WERI-Rb-1 (cell line): ENCODE measurements at regions not wholly inside any gene's neighbourhood (a gene's known extent, or its start where the extent isn't known, plus 50 kb on each side); places are given as distances from the start of the nearest gene placed in this dataset.

ENCODE experiments used
- DNase-seq: peaks from one replicate; pipeline ENCODE4 v3.0.0-alpha.2; 2020
- H3K27ac ChIP-seq: fragments of 250-450 bp; sonication (Bioruptor Pico); 2 replicates; pipeline ENCODE4 v1.5.1; 2020; ENCODE audit warnings: mild to moderate bottlenecking, moderate library complexity
- H3K27me3 ChIP-seq: fragments of 250-450 bp; sonication (Bioruptor Pico); 2 replicates; pipeline ENCODE4 v1.5.1; 2021; ENCODE audit warnings: mild to moderate bottlenecking, low read depth, moderate library complexity; ENCODE audit not compliant: insufficient read depth, severe bottlenecking
- H3K36me3 ChIP-seq: fragments of 250-450 bp; sonication (Bioruptor Pico); 2 replicates; pipeline ENCODE4 v1.5.1; 2020; ENCODE audit warnings: mild to moderate bottlenecking, moderate library complexity
- H3K4me3 ChIP-seq: 2 replicates; pipeline ENCODE4 v1.5.1; 2011; ENCODE audit warnings: low read depth, mild to moderate bottlenecking, control low read depth, low read length
- H3K9me3 ChIP-seq: fragments of 250-450 bp; sonication (Bioruptor Pico); 2 replicates; pipeline ENCODE4 v1.5.1; 2021; ENCODE audit warnings: mild to moderate bottlenecking, moderate library complexity; ENCODE audit not compliant: severe bottlenecking
- TF ChIP-seq, protein P1 (sequence below): IDR thresholded peaks from 2 replicates; pipeline ENCODE4 v1.5.1; 2011; ENCODE audit warnings: low read depth, mild to moderate bottlenecking, control low read depth, inconsistent platforms, low read length

- Histone ChIP-seq H3K27ac (no peak overlapping the region), H3K27me3 (no peaks in the 10 kb centered on the region), H3K4me3 (no peak overlapping the region), H3K9me3 (no peaks in the 10 kb centered on the region), H3K36me3 (no peaks in the 10 kb centered on the region)
- DNase-seq: no peak
- TF ChIP-seq, protein P1, sequence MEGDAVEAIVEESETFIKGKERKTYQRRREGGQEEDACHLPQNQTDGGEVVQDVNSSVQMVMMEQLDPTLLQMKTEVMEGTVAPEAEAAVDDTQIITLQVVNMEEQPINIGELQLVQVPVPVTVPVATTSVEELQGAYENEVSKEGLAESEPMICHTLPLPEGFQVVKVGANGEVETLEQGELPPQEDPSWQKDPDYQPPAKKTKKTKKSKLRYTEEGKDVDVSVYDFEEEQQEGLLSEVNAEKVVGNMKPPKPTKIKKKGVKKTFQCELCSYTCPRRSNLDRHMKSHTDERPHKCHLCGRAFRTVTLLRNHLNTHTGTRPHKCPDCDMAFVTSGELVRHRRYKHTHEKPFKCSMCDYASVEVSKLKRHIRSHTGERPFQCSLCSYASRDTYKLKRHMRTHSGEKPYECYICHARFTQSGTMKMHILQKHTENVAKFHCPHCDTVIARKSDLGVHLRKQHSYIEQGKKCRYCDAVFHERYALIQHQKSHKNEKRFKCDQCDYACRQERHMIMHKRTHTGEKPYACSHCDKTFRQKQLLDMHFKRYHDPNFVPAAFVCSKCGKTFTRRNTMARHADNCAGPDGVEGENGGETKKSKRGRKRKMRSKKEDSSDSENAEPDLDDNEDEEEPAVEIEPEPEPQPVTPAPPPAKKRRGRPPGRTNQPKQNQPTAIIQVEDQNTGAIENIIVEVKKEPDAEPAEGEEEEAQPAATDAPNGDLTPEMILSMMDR: no peak
Observed at GRCh38 chr2:83689402-83689801, 769.7 kb downstream of the SUCLG1 start.

DNA sequence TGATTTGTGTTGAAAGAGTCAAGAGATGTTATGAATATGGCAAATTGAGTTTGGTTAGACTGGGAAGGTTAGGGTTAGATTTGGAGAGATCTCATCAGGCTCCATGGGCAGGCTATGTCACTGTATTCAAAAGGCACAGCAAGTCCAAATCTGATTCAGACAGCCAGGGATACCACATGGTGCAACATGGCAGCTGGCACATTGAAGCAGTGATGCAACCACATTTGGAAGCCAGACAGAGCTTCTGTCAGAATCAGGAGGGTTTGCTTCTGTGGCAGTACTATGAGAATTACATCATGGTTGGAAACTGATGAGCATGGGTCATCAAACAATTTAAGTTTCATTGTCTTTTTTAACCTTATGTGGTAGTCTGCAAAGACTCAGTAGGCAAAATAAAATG lies 772.2 kb downstream of the SUCLG1 start:
- Histone ChIP-seq H3K27me3 (no peaks in the 10 kb centered on the region), H3K36me3 (no peaks in the 10 kb centered on the region), H3K9me3 (no peaks in the 10 kb centered on the region), H3K27ac (no peak overlapping the region), H3K4me3 (no peak overlapping the region)
- DNase-seq: no peak
- TF ChIP-seq, protein P1: no peak

- TF ChIP-seq, protein P1: no peak
- H3K9me3 ChIP-seq: no peaks in the 10 kb centered on the region
- no peaks in the 10 kb centered on the region for H3K36me3 ChIP-seq
- no peak overlapping the region for H3K4me3 ChIP-seq
- no peak for DNase-seq
- no peak overlapping the region for H3K27ac ChIP-seq
- H3K27me3 ChIP-seq: no peaks in the 10 kb centered on the region
Observed at GRCh38 chr2:83674050-83674449, 785.0 kb downstream of the SUCLG1 start.

GRCh38 chr2:83665894-83666293 lies 793.2 kb downstream of the SUCLG1 start:
- DNase-seq: no peak
- Histone ChIP-seq H3K27me3 (no peaks in the 10 kb centered on the region), H3K27ac (no peak overlapping the region), H3K9me3 (no peaks in the 10 kb centered on the region), H3K36me3 (no peaks in the 10 kb centered on the region), H3K4me3 (no peak overlapping the region)
- TF ChIP-seq, protein P1: no peak

DNA sequence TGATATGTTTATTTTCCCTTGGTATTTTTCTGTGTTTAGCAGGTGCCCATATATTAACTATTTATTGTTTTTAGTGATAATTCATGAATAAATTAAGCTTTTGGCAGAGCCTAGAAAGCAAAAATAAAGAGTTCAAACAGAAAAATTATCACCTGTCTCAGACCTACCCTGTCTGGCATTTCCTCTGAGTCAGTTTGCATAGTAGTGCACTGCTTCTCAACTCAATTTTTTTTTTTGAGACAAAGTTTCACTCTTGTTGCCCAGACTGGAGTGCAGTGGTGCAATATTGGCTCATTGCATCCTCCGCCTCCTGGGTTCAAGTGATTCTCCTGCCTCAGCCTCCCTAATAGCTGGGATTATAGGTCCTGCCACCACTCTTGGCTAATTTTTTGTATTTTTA lies 793.9 kb downstream of the SUCLG1 start:
- Histone ChIP-seq H3K4me3 (no peak overlapping the region), H3K36me3 (no peaks in the 10 kb centered on the region), H3K27ac (no peak overlapping the region), H3K27me3 (no peaks in the 10 kb centered on the region), H3K9me3 (no peaks in the 10 kb centered on the region)
- TF ChIP-seq, protein P1: no peak
- DNase-seq: no peak

GRCh38 chr2:83661711-83662110 lies 797.4 kb downstream of the SUCLG1 start:
- Histone ChIP-seq H3K4me3 (no peak overlapping the region), H3K9me3 (no peaks in the 10 kb centered on the region), H3K27me3 (no peaks in the 10 kb centered on the region), H3K27ac (no peak overlapping the region), H3K36me3 (no peaks in the 10 kb centered on the region)
- DNase-seq: no peak
- TF ChIP-seq, protein P1: no peak
